Kidney glomerular epithelial cell (primary cell): ENCODE measurements at regions not wholly inside any gene's neighbourhood (a gene's known extent, or its start where the extent isn't known, plus 50 kb on each side); places are given as distances from the start of the nearest gene placed in this dataset.
"Not testable (repeated sequence)": the region's sequence is repeated elsewhere in the genome, so short reads cannot be mapped to it uniquely, and the experiment has no call there.

Experiments
- DNase-seq: peaks from one replicate; lab custom pipeline; 2025; lab: John Stamatoyannopoulos, UW

DNA sequence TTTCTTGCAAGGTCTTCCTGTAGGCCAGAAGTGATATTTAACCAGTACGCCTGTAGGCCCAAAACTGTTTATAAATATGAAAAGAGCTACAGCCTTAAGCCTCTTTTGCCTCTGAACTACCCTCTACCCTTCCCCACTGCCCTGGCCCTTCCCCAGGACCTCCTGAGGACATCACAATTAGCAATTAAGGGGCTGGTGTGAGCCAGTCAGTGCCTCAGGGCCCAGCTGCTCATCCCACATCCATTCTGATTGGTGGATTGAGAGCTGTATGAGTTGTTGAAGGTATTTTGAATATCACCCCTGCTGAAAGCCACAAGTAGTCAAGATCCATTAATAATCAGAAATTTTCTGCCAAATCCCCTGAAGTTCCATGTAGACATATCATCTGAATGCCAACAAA is 126.3 kb upstream of the TACR1 start:
- no peak for DNase-seq

- no peak for DNase-seq
Measured at GRCh38 chr2:75324861-75325284, 125.6 kb upstream of the TACR1 start.

DNA sequence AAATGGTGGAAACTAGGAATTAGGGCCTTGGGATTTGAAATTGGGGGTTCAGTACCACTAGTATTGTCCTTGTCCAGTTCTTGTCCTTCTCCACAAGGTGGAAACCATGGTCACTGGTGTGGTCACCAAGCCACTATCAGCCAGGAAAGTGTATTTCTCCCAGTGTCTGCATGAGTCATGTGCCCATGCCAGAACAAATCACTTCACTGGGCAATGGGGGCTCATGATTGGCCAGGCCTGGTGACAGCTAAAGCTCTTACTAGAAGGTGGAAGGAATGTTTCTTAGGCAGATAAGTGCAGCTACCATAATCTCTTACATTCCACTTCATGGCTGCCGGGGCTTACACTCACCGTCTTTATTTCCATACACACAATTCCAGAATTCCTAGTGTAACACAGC is 124.8 kb upstream of the TACR1 start:
- DNase-seq = no peak

GRCh38 chr2:75321599-75321922 is 122.2 kb upstream of the TACR1 start:
- DNase-seq = no peak

GRCh38 chr2:75320898-75321598 is 121.7 kb upstream of the TACR1 start:
- DNase-seq = no peak

- DNase-seq = no peak
Measured at GRCh38 chr2:75319951-75320350, 120.6 kb upstream of the TACR1 start.

DNA sequence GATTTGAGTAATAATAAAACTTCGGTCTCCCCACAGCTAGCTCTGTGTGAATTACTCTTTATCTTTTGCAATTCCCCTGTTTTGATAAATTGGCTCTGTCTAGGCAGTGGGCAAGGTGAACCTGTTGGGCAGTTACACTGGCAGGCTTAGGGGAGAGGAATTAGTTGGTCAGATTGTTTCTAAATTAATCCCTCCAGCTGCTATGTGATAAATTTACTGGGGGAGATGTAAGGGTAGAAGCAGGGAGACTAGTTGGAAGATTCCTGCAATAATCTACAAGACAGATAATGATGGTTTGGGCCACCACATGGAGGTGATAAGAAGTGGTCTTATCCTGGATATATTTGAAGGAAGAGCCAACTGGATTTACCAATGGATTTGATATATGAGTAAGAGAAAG is 118.5 kb upstream of the TACR1 start:
- no peak for DNase-seq

- DNase-seq = no peak
Measured at GRCh38 chr2:75317316-75317715, 118.0 kb upstream of the TACR1 start.

- DNase-seq = no peak
Measured at GRCh38 chr2:75315436-75315835, 116.1 kb upstream of the TACR1 start.

DNA sequence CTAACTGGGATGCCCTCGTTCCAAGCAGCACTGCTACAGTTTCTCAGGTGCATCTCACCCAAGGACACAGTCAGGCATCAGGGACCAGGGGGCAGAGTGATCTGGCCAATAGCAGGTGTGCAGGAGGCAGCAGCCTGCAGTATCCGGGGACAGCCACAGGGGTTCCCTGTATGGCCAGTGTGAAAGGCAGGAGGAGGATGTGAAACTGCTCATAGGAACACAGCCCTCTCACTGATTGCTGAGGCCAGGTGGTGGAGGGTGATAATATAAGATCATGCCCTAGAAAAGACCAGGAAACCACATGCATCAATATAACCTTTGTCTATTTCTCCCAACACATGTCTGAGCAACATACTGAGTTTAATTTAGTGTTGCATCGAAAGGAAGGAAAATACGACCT is 112.7 kb upstream of the TACR1 start:
- no peak for DNase-seq

GRCh38 chr2:75311521-75311920 is 112.2 kb upstream of the TACR1 start:
- no peak for DNase-seq

DNA sequence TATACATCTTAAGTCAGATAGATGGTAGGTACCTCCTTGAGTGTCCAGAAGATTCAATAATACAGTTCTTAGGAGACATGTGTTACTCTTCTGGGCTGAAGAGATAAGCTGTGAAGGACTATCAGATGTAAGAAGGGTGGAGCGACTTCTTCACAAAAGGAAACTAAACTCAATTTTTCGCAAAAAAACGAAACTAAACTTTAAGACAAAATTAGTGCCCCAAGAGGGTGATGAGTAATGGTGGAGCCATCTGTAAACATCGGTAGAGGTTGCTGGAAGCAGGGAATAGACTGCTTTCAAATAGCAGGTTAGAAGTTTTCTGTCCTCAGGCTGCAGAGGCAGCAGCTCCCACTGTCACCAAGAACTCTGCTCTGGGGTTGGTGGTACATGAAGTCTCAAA is 111.6 kb upstream of the TACR1 start:
- DNase-seq = no peak

DNA sequence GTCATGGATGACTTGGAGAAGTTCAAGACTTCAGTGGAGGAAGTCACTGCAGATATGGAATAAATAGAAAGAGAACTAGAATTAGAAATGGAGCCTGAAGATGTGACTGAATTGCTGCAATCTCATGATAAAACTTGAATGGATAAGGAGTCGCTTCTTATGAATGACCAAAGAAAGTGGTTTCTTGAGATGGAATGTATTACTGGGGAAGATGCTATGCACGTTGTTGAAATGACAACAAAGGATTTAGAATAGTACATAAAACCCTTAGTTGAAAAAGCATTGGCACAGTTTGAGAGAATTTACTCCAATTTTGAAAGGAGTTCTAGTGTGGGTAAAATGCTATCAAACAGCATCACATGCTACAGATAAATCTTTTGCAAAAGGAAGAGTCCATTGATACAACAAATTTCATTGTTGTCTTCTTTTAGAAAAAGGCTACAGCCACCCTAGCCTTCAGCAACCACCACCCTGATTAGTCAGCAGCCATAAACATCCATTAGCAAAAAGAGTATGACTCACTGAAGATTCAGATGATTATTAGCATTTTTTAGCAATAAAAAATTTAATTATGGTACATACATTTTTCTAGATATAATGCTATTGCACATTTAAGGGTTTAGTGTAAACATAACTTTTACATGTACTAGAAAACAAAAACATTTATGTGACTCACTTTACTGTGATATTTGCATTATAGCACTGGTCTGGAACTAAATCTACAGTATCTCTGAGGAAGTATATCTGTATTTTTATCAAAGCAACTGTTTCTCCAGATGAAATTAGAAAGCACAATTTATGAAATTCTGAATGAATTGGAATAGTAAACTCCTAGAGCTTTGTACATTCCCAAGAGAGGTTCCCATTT is 110.5 kb upstream of the TACR1 start:
- no peak for DNase-seq

DNA sequence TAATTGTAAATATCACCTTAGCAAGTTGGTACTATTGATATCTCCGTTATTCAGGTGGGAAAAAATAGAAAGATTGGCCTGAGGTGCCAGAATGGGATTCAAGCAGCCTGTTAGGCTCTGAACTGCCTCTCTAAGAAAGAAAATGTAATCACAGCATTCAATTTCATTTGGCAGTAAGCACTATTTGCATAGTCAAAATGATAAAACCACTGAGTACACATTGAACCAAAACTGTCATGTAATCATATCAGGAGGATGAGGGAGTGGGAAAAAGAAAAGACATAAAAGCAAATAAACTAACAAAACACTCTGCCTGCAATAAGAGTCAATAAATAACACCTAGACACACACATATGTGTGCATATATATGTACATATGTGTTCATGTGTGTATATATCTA is 103.9 kb upstream of the TACR1 start:
- no peak for DNase-seq

- DNase-seq = no peak
Measured at GRCh38 chr2:75294362-75294761, 95.0 kb upstream of the TACR1 start.

- peak; percentile 19 for DNase-seq
Measured at GRCh38 chr2:75292826-75293225, 93.5 kb upstream of the TACR1 start.

DNA sequence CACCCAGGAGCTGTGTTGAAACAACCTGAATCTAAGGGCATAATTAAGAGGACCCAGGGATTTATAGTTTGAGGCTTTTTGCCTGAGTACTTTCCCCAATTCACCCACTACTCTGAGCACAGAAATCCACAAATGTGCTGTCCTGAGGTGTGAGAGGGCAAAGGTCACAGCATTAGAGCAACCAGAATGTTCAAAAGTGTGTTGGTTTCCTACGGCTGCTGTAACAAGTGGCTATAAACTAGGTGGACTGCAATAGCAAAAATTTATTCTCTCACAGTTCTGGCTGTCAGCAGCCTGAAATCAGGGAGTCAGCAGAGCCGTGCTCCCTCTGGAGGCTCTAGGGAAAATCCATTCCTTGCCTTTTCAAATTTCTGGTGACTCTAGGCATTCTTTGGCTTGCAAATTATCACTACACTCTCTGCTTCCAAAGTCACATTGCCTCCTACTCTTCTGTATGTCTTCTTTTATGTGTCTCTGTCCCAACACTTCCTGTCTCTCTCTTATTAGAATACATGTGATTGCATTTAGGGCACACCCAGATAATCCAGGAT is 91.4 kb upstream of the TACR1 start:
- DNase-seq = no peak

- DNase-seq = no peak
Measured at GRCh38 chr2:75289771-75290170, 90.5 kb upstream of the TACR1 start.

GRCh38 chr2:75289178-75289577 is 89.9 kb upstream of the TACR1 start:
- not testable (repeated sequence) for DNase-seq

DNA sequence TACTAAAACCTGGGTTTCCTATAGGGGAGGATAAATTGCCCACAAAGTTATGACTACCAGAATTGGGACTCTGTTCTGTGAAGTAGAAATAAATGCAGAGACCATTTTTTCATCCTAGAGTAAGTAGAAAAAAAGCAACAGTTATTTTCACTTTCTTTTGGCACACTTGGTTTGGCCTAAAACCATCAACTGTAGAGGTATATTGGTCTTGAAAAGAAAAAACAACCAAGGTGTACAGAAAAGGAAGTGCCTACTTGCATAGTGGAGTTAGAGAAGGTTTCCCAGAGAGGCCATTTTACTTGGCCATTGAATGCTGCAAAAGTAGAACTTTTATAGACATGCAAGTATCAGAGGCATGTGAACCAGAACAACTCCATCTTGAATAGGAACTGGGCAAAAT is 89.4 kb upstream of the TACR1 start:
- DNase-seq = no peak

GRCh38 chr2:75287624-75288316 is 88.5 kb upstream of the TACR1 start:
- no peak for DNase-seq

DNA sequence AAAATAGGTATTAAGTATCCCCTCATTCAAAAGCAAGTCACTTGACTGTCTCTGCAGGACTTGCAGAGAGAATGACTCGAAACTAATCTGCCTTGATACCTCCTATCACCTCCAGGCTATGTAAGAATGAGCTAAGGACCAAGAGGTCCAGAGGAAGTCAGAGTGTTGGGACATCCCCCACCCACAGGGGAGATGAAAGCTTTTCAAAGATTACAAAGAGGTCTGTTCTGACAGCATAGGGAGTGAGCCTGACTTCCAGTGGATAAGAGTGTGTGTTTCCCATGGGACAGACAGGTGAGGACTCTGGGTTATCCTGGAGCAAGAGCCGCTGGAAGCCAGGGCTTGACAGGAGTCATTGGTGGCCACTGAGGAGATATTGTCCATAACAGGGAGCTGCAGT is 85.0 kb upstream of the TACR1 start:
- DNase-seq = no peak
